SK-N-SH treated with all-trans-retinoic acid at 6 μM for 48 hours (cell line): ENCODE measurements at regions not wholly inside any gene's neighbourhood (a gene's known extent, or its start where the extent isn't known, plus 50 kb on each side); places are given as distances from the start of the nearest gene placed in this dataset.
A peak's percentile ranks its signal among the peaks of the same experiment; 100 is the strongest.

ENCODE experiments used
- ATAC-seq: fragments of 200-7000 bp; cut with Tn5 transposase; 3 replicates; pipeline ENCODE4 v1.9.1; 2020; ENCODE audit warnings: mild to moderate bottlenecking, moderate library complexity
- ARNTL ChIP-seq: fragments of 450-650 bp; formaldehyde crosslinking; IDR thresholded peaks from 2 replicates; pipeline ENCODE4 v1.5.0; 2020; ENCODE audit warnings: low read depth, mild to moderate bottlenecking, moderate library complexity, borderline replicate concordance
- CREB5 ChIP-seq: fragments of 250-450 bp; sonication (Bioruptor Pico); IDR thresholded peaks from 2 replicates; pipeline ENCODE4 v1.5.1; 2020; ENCODE audit warnings: low read depth, mild to moderate bottlenecking, moderate library complexity
- CSDC2 ChIP-seq: fragments of 250-450 bp; sonication (Bioruptor Pico); IDR thresholded peaks from 2 replicates; pipeline ENCODE4 v1.5.0; 2020; ENCODE audit warnings: mild to moderate bottlenecking, moderate library complexity
- ESRRG ChIP-seq: fragments of 250-450 bp; sonication (Bioruptor Pico); IDR thresholded peaks from 2 replicates; pipeline ENCODE4 v1.6.1; 2021; ENCODE audit warnings: mild to moderate bottlenecking
- ISL1 ChIP-seq: fragments of 250-450 bp; sonication (Bioruptor Pico); IDR thresholded peaks from 2 replicates; pipeline ENCODE4 v2.1.2; 2022; ENCODE audit warnings: mild to moderate bottlenecking, moderate library complexity
- PATZ1 ChIP-seq: fragments of 250-450 bp; sonication (Bioruptor Pico); IDR thresholded peaks from 2 replicates; pipeline ENCODE4 v1.8.0; 2020; ENCODE audit warnings: mild to moderate bottlenecking, moderate library complexity, borderline replicate concordance
- PPARA ChIP-seq: fragments of 250-450 bp; sonication (Bioruptor Pico); IDR thresholded peaks from 2 replicates; pipeline ENCODE4 v1.5.0; 2020; ENCODE audit warnings: mild to moderate bottlenecking, borderline replicate concordance
- RARB ChIP-seq: fragments of 250-450 bp; sonication (Bioruptor Pico); IDR thresholded peaks from 2 replicates; pipeline ENCODE4 v1.8.0; 2021; ENCODE audit warnings: mild to moderate bottlenecking, moderate library complexity
- SNAI2 ChIP-seq: fragments of 250-450 bp; sonication (Bioruptor Pico); IDR thresholded peaks from 2 replicates; pipeline ENCODE4 v1.5.0; 2020; ENCODE audit warnings: mild to moderate bottlenecking, moderate library complexity
- TCF4 ChIP-seq: fragments of 250-450 bp; sonication (Bioruptor Pico); IDR thresholded peaks from 2 replicates; pipeline ENCODE4 v1.8.0; 2021; ENCODE audit warnings: mild to moderate bottlenecking, moderate library complexity, borderline replicate concordance
- TOX ChIP-seq: fragments of 250-450 bp; sonication (Bioruptor Pico); IDR thresholded peaks from 2 replicates; pipeline ENCODE4 v1.8.0; 2021; ENCODE audit warnings: mild to moderate bottlenecking, moderate library complexity, borderline replicate concordance
- TSHZ2 ChIP-seq: fragments of 250-450 bp; sonication (Bioruptor Pico); IDR thresholded peaks from 2 replicates; pipeline ENCODE4 v1.5.0; 2020; ENCODE audit warnings: mild to moderate bottlenecking, moderate library complexity
- ZFP30 ChIP-seq: fragments of 450-650 bp; formaldehyde crosslinking; IDR thresholded peaks from 2 replicates; pipeline ENCODE4 v1.5.0; 2022; ENCODE audit warnings: mild to moderate bottlenecking, moderate library complexity
- ZNF565 ChIP-seq: fragments of 450-650 bp; formaldehyde crosslinking; conservative IDR thresholded peaks from 2 replicates; pipeline ENCODE4 v1.5.0; 2020; ENCODE audit warnings: low read depth, mild to moderate bottlenecking, moderate library complexity
- ZNF70 ChIP-seq: fragments of 450-650 bp; formaldehyde crosslinking; IDR thresholded peaks from 2 replicates; pipeline ENCODE4 v1.5.0; 2020; ENCODE audit warnings: mild to moderate bottlenecking, moderate library complexity
- ZNF8 ChIP-seq: fragments of 450-650 bp; formaldehyde crosslinking; IDR thresholded peaks from 2 replicates; pipeline ENCODE4 v1.5.0; 2020; ENCODE audit warnings: mild to moderate bottlenecking, moderate library complexity

- TF ChIP-seq ZNF8: no peak
- TF ChIP-seq ZNF70 (CRISPR knock-in tag): no peak
- peak; percentile 99 for TF ChIP-seq ZFP30 (CRISPR knock-in tag)
- ATAC-seq: no peak
Observed at GRCh38 chr5:116354699-116355098, 219.9 kb downstream of the SEMA6A start.

GRCh38 chr5:116347657-116348056, 227.0 kb downstream of the SEMA6A start:
- no peak for ATAC-seq
- TF ChIP-seq ZNF70 (CRISPR knock-in tag): no peak
- no peak for TF ChIP-seq TCF4 (CRISPR knock-in tag)
- TF ChIP-seq TSHZ2 (CRISPR knock-in tag): no peak
- TF ChIP-seq RARB: no peak
- TF ChIP-seq TOX (CRISPR knock-in tag): no peak
- TF ChIP-seq CSDC2 (CRISPR knock-in tag): no peak
- TF ChIP-seq ISL1 (CRISPR knock-in tag): no peak
- no peak for TF ChIP-seq ZNF565 (CRISPR knock-in tag)

- no peak for ATAC-seq
- no peak for TF ChIP-seq PATZ1
- TF ChIP-seq RARB: no peak
- TF ChIP-seq CREB5 (CRISPR knock-in tag): no peak
- no peak for TF ChIP-seq PPARA
- no peak for TF ChIP-seq ZNF565 (CRISPR knock-in tag)
- TF ChIP-seq SNAI2 (CRISPR knock-in tag): no peak
- no peak for TF ChIP-seq ESRRG (CRISPR knock-in tag)
- no peak for TF ChIP-seq ARNTL (CRISPR knock-in tag)
- TF ChIP-seq CSDC2 (CRISPR knock-in tag): no peak
Observed at GRCh38 chr5:116343961-116344360, 230.7 kb downstream of the SEMA6A start.
